GM21576 (cell line): ENCODE measurements at regions not wholly inside any gene's neighbourhood (a gene's known extent, or its start where the extent isn't known, plus 50 kb on each side); places are given as distances from the start of the nearest gene placed in this dataset.

Source experiments
- ATAC-seq: cut with Tn5 transposase; IDR thresholded peaks from one replicate; pipeline ENCODE4 v1.9.1; 2021; ENCODE audit warnings: mild to moderate bottlenecking, moderate library complexity; ENCODE audit not compliant: unreplicated experiment

DNA sequence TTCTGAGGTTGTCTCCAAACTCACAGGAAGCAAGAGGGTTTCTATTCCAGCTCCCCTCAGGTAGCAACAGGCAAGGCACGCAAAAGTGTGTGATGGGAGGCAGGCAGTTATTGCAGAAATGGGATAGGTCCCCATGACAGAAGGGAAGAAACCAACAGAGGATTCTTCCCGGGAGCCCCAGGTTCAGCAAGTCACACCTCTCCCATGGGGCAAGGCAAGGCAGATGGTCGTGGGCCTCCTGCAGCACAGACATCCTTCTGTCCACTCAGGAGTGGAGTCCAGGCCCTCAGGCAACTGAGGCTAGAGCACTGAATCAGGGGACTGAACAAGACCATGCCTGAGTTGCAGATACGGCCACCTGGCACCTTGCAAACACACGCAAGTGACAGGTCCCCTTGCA, 424.9 kb upstream of the IRX4 start:
- ATAC-seq: no peak

GRCh38 chr5:2306711-2307110, 424.0 kb upstream of the IRX4 start:
- ATAC-seq: no peak

GRCh38 chr5:2303431-2304100, 420.8 kb upstream of the IRX4 start:
- ATAC-seq: no peak

DNA sequence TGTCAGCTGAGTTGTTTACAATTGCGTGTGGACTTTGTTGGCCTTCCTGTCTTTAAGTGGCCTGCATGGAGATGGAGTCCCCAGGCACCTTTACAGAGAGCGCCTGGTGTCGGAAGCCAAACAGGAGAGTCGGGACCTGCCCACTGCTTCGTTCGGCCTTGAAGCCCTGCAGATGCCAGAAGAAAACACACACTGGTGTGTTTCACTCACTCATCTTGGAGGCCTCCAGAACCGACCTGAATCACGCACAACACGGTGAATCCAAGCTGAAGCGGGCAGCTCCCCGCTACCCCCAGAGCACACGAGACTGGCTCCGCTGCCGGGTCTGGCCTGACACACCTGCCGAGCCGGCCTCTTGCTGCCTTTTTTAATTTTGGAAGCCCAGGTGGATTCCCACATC, 419.4 kb upstream of the IRX4 start:
- no peak for ATAC-seq

- ATAC-seq: no peak
These were observed 418.3 kb upstream of the IRX4 start for GRCh38 chr5:2300861-2301574.

DNA sequence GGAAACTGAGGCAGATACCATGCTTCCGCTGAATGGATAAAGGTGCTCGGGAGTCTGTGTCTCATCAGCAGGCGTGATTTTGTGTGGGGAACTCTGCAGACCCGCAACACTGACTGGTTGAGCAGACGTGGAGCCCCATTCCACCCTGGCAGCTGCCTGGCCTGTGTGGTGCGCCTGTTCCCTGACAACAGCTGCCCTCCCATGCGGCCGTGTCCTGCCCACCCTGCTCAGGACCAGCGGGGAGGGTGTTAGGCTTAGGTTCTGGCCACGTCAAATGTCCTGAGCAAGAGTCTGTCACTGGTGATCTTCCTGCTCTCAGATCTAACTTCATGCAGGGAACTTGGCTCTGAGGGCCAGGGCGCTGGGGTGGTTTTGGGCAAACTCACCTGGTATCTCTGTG, 417.7 kb upstream of the IRX4 start:
- no peak for ATAC-seq

- no peak for ATAC-seq
These were observed 416.9 kb upstream of the IRX4 start for GRCh38 chr5:2299388-2300220.

GRCh38 chr5:2298781-2299180, 416.1 kb upstream of the IRX4 start:
- no peak for ATAC-seq

DNA sequence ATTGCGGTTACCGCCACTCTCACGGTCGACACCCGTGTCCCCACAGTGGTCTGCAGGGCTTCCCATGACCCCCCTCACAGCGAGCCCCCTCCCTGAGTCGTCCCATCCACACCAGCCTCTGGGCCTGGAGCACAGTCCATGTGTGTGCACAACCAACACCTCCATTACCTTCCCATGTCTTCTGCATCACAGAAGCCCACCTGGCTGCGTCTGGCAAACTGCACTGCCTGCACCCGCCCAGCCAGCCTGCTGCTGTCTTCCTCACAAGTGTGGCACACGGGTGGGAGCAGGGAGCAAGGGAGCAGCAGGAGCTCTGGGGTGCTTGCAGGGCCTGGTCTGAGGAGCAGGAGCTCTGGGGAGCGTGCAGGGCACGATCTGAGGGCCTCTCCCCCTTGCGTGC, 415.3 kb upstream of the IRX4 start:
- no peak for ATAC-seq

GRCh38 chr5:2295476-2295875, 412.8 kb upstream of the IRX4 start:
- no peak for ATAC-seq

DNA sequence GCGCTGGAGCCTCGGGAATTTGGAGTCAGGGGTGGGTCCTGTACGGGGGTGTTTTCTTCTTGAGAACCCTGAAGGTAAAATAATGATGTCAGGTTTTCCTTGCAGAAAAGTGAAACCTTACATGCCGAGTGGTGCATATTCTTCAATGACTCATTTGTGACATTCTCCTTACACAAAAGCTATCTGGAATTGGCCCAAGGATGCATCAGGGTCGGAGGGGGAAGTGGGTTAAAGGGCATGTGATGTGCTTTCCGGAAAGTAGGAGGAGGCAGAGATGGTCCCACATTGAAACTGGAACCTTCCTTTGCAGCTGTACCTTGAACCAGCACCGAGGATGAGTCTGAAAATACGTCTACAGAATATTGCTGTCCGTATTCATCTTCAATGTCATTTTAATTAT, 411.2 kb upstream of the IRX4 start:
- no peak for ATAC-seq

DNA sequence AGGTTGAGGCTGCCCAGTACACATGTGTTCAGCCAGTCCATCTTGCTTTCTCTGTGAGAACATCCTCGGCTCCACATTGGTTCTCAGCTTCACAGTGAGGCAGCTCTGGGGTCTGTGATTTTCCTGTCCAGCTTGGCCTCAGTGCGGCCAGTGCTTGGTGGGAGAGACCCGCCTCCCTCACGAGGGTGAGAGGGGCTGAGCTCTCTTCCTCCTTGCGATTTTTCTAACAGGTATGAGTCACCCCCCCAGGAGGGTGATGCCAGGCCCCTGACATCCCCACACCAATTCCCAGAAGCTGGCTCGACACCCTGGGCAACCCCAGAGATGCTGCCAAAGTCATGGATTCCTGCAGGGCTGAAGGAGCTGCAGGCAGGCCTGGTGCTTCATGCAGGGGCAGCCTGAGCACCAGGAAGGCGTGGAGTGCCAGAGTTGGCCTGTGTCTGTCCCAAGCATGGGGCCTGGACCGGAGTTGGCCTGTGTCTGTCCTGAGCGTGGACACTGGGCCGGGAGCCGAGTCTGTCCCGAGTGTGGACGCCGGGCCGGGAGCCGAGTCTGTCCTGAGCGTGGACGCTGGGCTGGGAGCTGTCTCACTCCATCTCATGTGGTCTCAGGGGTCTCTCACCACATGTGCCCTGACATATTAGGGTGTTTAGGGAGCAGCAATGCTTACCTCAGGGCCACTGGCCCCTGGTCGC, 408.6 kb upstream of the IRX4 start:
- no peak for ATAC-seq

GRCh38 chr5:2289380-2289779, 406.7 kb upstream of the IRX4 start:
- no peak for ATAC-seq

GRCh38 chr5:2288968-2289367, 406.2 kb upstream of the IRX4 start:
- ATAC-seq: no peak

DNA sequence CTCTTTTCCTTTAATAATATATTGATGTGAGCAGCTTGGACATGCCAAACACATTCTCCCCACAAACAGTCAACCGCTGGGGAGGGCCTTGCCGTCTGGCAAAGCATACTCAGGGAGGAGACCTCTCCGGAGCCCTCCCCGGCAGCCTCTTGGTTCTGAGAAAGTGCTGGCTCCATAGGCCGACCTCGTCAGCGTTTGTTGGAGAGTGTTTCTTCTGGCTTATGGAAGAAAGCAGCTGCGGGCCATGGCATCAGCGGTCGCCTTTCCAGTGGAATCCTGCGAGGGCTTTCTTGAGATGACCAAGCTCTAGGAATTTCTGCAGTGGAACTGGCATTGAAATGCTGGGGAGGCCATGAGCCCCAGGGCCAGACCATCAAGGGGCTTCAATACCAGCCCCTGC, 405.7 kb upstream of the IRX4 start:
- ATAC-seq: no peak

GRCh38 chr5:2286250-2286649, 403.5 kb upstream of the IRX4 start:
- ATAC-seq: no peak

DNA sequence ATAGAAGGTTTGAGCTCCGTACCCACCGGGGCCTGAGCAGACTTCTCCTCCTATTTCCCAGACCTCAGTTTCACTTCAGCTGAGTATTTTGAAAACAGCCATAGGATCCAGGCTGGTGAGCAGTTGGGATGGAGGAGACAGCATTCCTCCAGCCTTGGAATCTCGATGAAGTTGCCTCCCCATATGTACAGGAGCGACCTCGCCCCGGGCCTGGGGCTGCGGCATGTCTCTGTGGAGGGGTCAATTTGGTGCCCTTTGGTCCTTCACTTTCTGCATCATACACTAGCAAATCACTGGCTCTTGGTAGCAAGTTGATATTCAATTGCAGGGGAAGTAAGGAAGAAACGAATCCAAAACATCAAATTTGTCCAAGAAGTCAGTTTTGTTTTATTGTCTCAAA, 402.0 kb upstream of the IRX4 start:
- ATAC-seq: no peak

DNA sequence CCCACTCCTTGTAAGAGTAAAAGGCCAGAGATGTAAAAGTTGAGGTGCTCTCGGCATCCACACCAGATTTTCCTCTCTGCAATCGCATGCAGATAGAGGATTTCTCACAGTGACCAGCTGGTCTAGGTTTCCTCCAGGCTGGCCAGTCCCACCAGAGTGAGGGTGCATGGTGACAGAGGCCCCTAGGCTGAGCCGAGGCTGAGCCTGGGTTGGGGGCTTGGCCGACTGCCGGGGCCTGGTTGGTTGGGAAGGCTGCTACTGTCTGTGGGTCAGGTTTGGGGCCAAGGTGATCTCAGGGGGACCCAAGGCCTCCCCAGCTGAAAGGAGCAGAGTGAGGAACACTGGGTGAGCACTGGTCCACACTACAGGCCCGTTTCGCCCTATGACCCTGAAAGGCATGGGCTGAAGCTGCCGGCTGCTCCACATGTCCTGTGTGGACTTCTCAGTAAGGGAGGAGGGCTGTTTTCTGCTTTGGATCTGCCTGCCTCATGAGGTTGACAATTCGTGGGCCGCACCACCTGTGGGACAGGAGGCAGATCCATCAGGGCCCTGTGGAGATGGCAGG, 400.8 kb upstream of the IRX4 start:
- no peak for ATAC-seq

DNA sequence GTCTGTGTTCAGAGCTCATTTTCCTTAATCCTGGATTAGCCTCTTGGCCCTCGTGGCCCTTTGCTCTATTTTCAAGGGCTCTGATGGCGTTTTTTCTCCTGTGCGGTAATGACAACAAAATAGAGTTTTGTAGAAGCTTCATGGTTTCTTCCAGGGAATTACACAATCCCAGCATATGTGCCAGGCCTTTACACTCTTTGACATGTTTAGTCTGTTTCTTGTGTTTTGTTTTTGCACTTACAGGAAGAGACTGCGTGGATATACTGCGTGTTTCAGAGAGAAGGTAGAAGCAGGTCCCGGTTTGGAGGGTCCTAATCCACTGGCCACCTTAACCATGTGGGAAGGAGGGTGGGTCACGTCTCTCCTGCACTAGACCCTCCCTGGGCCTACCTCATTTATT, 400.2 kb upstream of the IRX4 start:
- ATAC-seq: no peak

- no peak for ATAC-seq
These were observed 399.4 kb upstream of the IRX4 start for GRCh38 chr5:2282034-2282690.

- ATAC-seq: no peak
These were observed 398.7 kb upstream of the IRX4 start for GRCh38 chr5:2281446-2281845.
